HG03558 (cell line): ENCODE measurements at regions not wholly inside any gene's neighbourhood (a gene's known extent, or its start where the extent isn't known, plus 50 kb on each side); places are given as distances from the start of the nearest gene placed in this dataset.

Source experiments
- ATAC-seq: cut with Tn5 transposase; IDR thresholded peaks from one replicate; pipeline ENCODE4 v1.9.1; 2021; ENCODE audit warnings: moderate number of reproducible peaks; ENCODE audit not compliant: unreplicated experiment; ENCODE audit errors: extremely low read depth

GRCh38 chr2:19238440-19239060 lies 119.9 kb downstream of the OSR1 start:
- ATAC-seq: no peak

DNA sequence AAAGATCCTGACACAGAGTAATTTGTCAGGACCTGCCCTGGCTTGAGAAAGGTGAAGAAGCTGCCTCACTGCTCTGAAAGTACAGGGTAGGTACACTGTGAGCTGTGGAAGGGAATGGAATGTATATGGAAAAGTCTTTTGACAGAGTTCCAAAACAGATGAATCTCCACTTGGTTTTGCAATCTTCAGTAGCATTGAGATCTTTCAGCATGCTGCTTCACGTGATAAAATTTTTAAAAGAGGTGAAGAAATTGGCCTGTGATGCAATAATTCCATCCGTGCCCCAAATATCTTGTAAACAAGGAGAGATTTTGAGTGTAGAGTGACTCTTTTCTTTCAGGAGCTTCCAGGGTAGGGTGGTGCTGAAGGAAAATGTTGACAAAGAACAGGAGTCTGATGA lies 123.1 kb downstream of the OSR1 start:
- no peak for ATAC-seq

- ATAC-seq: no peak
Observed at GRCh38 chr2:19232312-19232711, 126.1 kb downstream of the OSR1 start.

- ATAC-seq: no peak
Observed at GRCh38 chr2:19231625-19232024, 126.8 kb downstream of the OSR1 start.

DNA sequence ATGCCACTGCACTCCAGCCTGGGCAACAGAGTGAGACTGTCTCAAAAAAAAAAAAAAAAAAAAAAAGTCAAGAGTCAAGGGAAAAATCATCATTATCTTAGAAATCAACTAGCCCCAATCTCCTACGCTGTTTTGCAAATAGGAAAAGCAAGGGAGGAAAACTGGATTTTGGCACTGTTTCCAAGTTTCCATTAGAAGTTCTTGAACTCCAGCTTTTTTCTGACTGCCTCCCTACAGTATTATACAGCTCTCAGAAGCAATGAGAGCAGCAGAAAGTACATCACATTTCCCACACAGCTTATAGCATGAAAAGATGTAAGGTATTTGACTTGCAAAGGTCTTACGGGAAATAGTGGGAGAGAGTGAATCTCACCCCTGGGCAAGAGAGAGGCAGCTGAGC lies 127.8 kb downstream of the OSR1 start:
- no peak for ATAC-seq

GRCh38 chr2:19228715-19229114 lies 129.7 kb downstream of the OSR1 start:
- ATAC-seq: no peak

- ATAC-seq: no peak
Observed at GRCh38 chr2:19228181-19228593, 130.2 kb downstream of the OSR1 start.

GRCh38 chr2:19226871-19227270 lies 131.6 kb downstream of the OSR1 start:
- ATAC-seq: no peak

DNA sequence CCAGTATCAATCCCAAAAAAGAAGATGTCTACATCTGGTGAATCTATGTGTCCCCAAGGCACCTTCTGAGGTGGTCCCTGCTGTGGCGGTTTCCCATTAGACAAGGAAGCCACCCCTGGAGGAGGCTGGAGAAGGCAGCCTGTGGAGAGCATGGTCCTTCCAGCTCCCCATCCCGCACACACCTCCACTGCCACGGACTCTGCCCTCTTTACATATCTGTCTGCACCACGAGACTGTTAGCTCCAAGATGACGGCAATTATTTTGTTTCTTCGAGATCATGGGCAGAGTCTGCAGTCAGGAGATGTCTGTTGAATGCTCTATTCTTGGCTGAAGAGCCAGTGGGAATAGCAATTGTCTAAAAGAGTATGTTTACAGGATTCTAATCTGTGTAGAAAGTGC lies 132.0 kb downstream of the OSR1 start:
- no peak for ATAC-seq

GRCh38 chr2:19225931-19226330 lies 132.5 kb downstream of the OSR1 start:
- no peak for ATAC-seq

- no peak for ATAC-seq
Observed at GRCh38 chr2:19225126-19225525, 133.3 kb downstream of the OSR1 start.

GRCh38 chr2:19224486-19224885 lies 133.9 kb downstream of the OSR1 start:
- ATAC-seq: no peak

GRCh38 chr2:19224011-19224410 lies 134.4 kb downstream of the OSR1 start:
- ATAC-seq: no peak

- no peak for ATAC-seq
Observed at GRCh38 chr2:19219060-19219459, 139.4 kb downstream of the OSR1 start.

DNA sequence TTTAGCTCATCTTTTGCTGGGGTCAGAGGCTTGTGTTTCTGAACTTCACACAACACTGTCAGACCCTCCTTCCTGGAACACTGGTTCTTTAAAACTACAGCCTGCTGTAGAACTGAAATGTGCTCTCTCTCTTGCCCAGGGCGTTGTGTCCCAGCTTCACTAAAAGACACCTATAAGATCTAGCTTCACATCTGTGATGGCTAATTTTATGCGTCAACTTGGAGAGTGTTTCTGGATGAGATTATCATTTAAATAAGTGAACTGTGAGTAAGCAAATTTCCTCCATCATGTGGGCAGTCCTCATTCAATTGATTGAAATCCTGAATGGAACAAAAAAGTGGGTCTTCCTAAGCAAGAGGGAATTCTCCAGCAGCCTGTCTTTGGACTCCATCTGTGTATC lies 140.3 kb downstream of the OSR1 start:
- no peak for ATAC-seq

GRCh38 chr2:19216676-19217602 lies 141.5 kb downstream of the OSR1 start:
- no peak for ATAC-seq

DNA sequence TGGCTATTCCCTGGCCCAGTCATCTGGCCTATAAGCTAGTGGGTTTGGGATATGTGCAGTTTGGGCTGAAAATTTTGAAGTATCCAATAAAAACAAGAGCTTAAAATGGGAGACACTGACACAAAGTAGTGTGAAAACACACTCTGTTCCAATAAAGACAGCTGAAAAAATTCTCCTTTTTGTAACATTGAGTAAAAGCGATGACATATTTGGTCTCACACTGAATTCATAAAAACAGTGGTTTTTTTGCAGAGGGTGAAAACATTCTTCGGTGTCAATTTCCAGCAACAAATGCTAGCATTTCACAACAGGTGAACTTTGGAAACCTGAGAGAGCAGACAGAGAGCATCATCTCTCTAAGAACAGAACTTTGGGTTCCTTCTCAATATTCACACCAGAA lies 142.2 kb downstream of the OSR1 start:
- no peak for ATAC-seq

DNA sequence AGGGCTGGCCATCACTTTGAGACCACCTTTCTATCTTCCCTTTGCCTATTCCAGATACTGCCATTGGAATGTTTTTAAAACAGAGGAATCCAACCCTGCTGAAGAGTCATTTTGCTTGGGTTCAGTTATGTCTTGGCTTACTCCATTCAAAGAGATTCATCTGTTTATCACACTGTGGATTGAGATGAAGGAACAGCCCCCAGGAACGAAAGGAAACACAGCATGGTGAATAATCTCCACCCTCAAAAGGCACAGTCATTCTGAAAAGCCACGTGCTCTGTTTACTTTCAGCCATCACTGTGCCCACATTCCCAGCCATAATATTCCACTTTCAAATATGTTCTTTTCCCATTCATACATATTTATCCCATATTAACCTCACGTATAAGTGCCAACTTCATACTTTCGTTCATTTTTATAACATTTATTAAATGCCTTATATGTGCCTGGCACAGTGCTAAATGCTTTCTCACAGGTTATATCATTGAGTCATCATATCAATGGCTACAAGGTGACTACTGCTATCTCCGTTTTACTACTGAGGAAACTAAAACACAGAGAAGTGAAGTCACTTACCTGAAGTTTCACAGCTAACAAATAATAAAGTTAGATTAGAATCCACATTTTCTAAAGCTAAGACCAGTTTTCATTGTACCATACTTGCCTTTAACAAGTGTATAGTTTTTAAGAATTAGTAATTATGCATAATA lies 143.6 kb downstream of the OSR1 start:
- no peak for ATAC-seq

- ATAC-seq: no peak
Observed at GRCh38 chr2:19209575-19210341, 148.7 kb downstream of the OSR1 start.

GRCh38 chr2:19208479-19209199 lies 149.8 kb downstream of the OSR1 start:
- no peak for ATAC-seq
